KMS-11 (cell line): ENCODE measurements at regions not wholly inside any gene's neighbourhood (a gene's known extent, or its start where the extent isn't known, plus 50 kb on each side); places are given as distances from the start of the nearest gene placed in this dataset.

ENCODE experiments used
- H2AFZ ChIP-seq: fragments of 200-600 bp; sonication (generic); 2 replicates; pipeline ENCODE4 v1.6.1; 2016; ENCODE audit warnings: antibody characterized with exemption, mixed run types, low read depth
- H3K27ac ChIP-seq: fragments of 200-600 bp; sonication (generic); 2 replicates; pipeline ENCODE4 v1.6.1; 2016; ENCODE audit warnings: mild to moderate bottlenecking, mixed run types
- H3K27me3 ChIP-seq: fragments of 200-600 bp; sonication (generic); 2 replicates; pipeline ENCODE4 v1.6.1; 2017; ENCODE audit warnings: mild to moderate bottlenecking, low read depth, mixed run types, moderate library complexity; ENCODE audit not compliant: insufficient read depth
- H3K36me3 ChIP-seq: fragments of 200-600 bp; sonication (generic); 2 replicates; pipeline ENCODE4 v1.6.1; 2017; ENCODE audit warnings: mild to moderate bottlenecking, mixed run types; ENCODE audit not compliant: insufficient read depth
- H3K4me1 ChIP-seq: fragments of 200-600 bp; sonication (generic); 2 replicates; pipeline ENCODE4 v1.6.1; 2016; ENCODE audit warnings: mild to moderate bottlenecking, low read depth, mixed run types; ENCODE audit not compliant: poor library complexity, severe bottlenecking
- H3K4me2 ChIP-seq: fragments of 200-600 bp; sonication (generic); 2 replicates; pipeline ENCODE4 v1.7.0; 2016; ENCODE audit warnings: mild to moderate bottlenecking, mixed run types
- H3K4me3 ChIP-seq: fragments of 200-600 bp; sonication (generic); IDR thresholded peaks from 2 replicates; pipeline ENCODE4 v1.6.1; 2017; ENCODE audit warnings: low read depth, low read length, mixed read lengths; ENCODE audit not compliant: insufficient read depth
- H3K79me2 ChIP-seq: fragments of 200-600 bp; sonication (generic); 2 replicates; pipeline ENCODE4 v1.6.1; 2016; ENCODE audit warnings: low read depth, mixed run types; ENCODE audit not compliant: insufficient read depth
- H3K9ac ChIP-seq: fragments of 200-600 bp; sonication (generic); 2 replicates; pipeline ENCODE4 v1.6.1; 2016; ENCODE audit warnings: mild to moderate bottlenecking, mixed run types
- H4K20me1 ChIP-seq: fragments of 200-600 bp; sonication (generic); 2 replicates; pipeline ENCODE4 v1.6.1; 2016; ENCODE audit warnings: mild to moderate bottlenecking, mixed run types; ENCODE audit not compliant: insufficient read depth
- CTCF ChIP-seq: fragments of 200-600 bp; sonication (generic); conservative IDR thresholded peaks from 2 replicates; pipeline ENCODE4 v1.6.1; 2017; ENCODE audit warnings: low read depth, mild to moderate bottlenecking, antibody characterized with exemption, low read length, moderate library complexity, mixed read lengths

- Histone ChIP-seq H3K27ac (no peak overlapping the region), H3K4me3 (no peak overlapping the region), H3K9ac (no peak overlapping the region), H3K4me1 (no peaks in the 10 kb centered on the region), H4K20me1 (no peaks in the 10 kb centered on the region), H3K4me2 (no peak overlapping the region), H3K36me3 (no peaks in the 10 kb centered on the region), H3K79me2 (no peaks in the 10 kb centered on the region), H2AFZ (no peak overlapping the region), H3K27me3 (no peaks in the 10 kb centered on the region)
- TF ChIP-seq CTCF: no peak
Measured at GRCh38 chr2:146444085-146444484, 1400.7 kb upstream of the ACVR2A start.

GRCh38 chr2:146438246-146438645 is 1406.6 kb upstream of the ACVR2A start:
- H3K27ac ChIP-seq: no peak overlapping the region
- H3K27me3 ChIP-seq: no peaks in the 10 kb centered on the region
- H3K4me2 ChIP-seq: no peak overlapping the region
- TF ChIP-seq CTCF: no peak
- H3K4me1 ChIP-seq: no peaks in the 10 kb centered on the region
- no peak overlapping the region for H3K4me3 ChIP-seq
- H3K36me3 ChIP-seq: no peaks in the 10 kb centered on the region
- no peaks in the 10 kb centered on the region for H4K20me1 ChIP-seq
- no peak overlapping the region for H2AFZ ChIP-seq
- H3K79me2 ChIP-seq: no peaks in the 10 kb centered on the region
- no peak overlapping the region for H3K9ac ChIP-seq

GRCh38 chr2:146437712-146438111 is 1407.1 kb upstream of the ACVR2A start:
- Histone ChIP-seq H4K20me1 (no peaks in the 10 kb centered on the region), H2AFZ (no peak overlapping the region), H3K36me3 (no peaks in the 10 kb centered on the region), H3K27me3 (no peaks in the 10 kb centered on the region), H3K4me2 (no peak overlapping the region), H3K4me3 (no peak overlapping the region), H3K9ac (no peak overlapping the region), H3K27ac (no peak overlapping the region), H3K79me2 (no peaks in the 10 kb centered on the region), H3K4me1 (no peaks in the 10 kb centered on the region)
- no peak for TF ChIP-seq CTCF

GRCh38 chr2:146433116-146433875 is 1411.5 kb upstream of the ACVR2A start:
- H3K4me1 ChIP-seq: no peaks in the 10 kb centered on the region
- no peaks in the 10 kb centered on the region for H4K20me1 ChIP-seq
- H3K4me3 ChIP-seq: no peak overlapping the region
- H3K9ac ChIP-seq: no peak overlapping the region
- H3K36me3 ChIP-seq: no peaks in the 10 kb centered on the region
- no peak overlapping the region for H3K27ac ChIP-seq
- H3K27me3 ChIP-seq: no peaks in the 10 kb centered on the region
- H3K4me2 ChIP-seq: no peak overlapping the region
- no peak overlapping the region for H2AFZ ChIP-seq
- no peaks in the 10 kb centered on the region for H3K79me2 ChIP-seq
- no peak for TF ChIP-seq CTCF
